Activated CD8-positive, alpha-beta T cell treated with anti-CD3 and anti-CD28 coated beads, Interleukin-2, amount 10 ng/mL, durations not matched to agents 7 days and 5 days (primary cell): ENCODE measurements at regions not wholly inside any gene's neighbourhood (a gene's known extent, or its start where the extent isn't known, plus 50 kb on each side); places are given as distances from the start of the nearest gene placed in this dataset.

Source experiments
- ATAC-seq: fragments of 150-1000 bp; cut with Tn5 transposase; one replicate; pipeline ENCODE4 v1.10.0; 2021; ENCODE audit warnings: moderate library complexity
- CTCF ChIA-PET: fragments of 350-600 bp; sonication (Branson Sonifier 250); formaldehyde crosslinking; loops from one replicate; lab custom pipeline; 2021; ENCODE audit warnings: antibody characterized with exemption; lab: Charles Lee
- POLR2A ChIA-PET: fragments of 350-600 bp; sonication (Branson Sonifier 250); formaldehyde crosslinking; loops from one replicate; lab custom pipeline; 2021; ENCODE audit warnings: antibody characterized with exemption; lab: Charles Lee
- DNase-seq: peaks from one replicate; pipeline ENCODE4 v3.0.0-alpha.2; 2020
- H3K27ac Mint-ChIP-seq: one replicate; pipeline ENCODE4 v1.8.0; 2021; ENCODE audit warnings: mild to moderate bottlenecking, mixed read lengths
- H3K27me3 Mint-ChIP-seq: one replicate; pipeline ENCODE4 v1.8.0; 2021; ENCODE audit warnings: low read depth, mixed read lengths
- H3K36me3 Mint-ChIP-seq: one replicate; pipeline ENCODE4 v1.8.0; 2021; ENCODE audit warnings: low read depth, mixed read lengths
- H3K4me1 Mint-ChIP-seq: one replicate; pipeline ENCODE4 v1.8.0; 2021; ENCODE audit warnings: low read depth, mixed read lengths
- H3K4me3 Mint-ChIP-seq: one replicate; pipeline ENCODE4 v1.8.0; 2021; ENCODE audit warnings: mild to moderate bottlenecking, mixed read lengths
- H3K9me3 Mint-ChIP-seq: one replicate; pipeline ENCODE4 v1.8.0; 2022; ENCODE audit warnings: mixed read lengths; ENCODE audit not compliant: insufficient read depth

- no peak overlapping the region for H3K27ac Mint-ChIP-seq
- no peaks in the 10 kb centered on the region for H3K4me1 Mint-ChIP-seq
- H3K27me3 Mint-ChIP-seq, result no peaks in the 10 kb centered on the region
- ChIA-PET POLR2A (no interaction called here), CTCF (no interaction called here)
- H3K4me3 Mint-ChIP-seq, result no peak overlapping the region
- ATAC-seq (no peak), DNase-seq (no peak)
- no peaks in the 10 kb centered on the region for H3K36me3 Mint-ChIP-seq
- H3K9me3 Mint-ChIP-seq, result peaks cover 7% of the 10 kb centered on the region
Measured at GRCh38 chr4:160887668-160888067, 1276.1 kb downstream of the FSTL5 start.

DNA sequence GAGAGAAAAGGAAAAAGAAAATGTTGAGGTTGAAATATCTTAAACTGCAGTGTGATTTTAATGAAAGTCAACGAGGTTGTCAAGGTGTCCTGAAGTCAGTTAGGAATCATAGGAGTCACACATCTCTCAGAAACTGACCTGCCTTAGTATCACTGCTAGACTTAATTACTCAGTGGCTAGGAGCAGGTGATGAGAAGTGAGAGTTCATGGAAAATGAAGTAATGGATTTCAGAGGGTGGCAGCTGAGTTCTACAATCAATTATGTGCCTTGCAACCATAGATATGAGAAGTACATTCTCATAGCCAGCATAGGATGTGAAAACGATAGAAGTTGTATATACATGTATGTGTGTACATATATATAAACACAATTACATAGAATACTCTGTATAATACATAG, 1269.7 kb downstream of the FSTL5 start:
- Mint-ChIP-seq H3K9me3 (peaks cover 22% of the 10 kb centered on the region), H3K27me3 (no peaks in the 10 kb centered on the region), H3K4me1 (no peaks in the 10 kb centered on the region), H3K4me3 (no peak overlapping the region), H3K36me3 (no peaks in the 10 kb centered on the region), H3K27ac (no peak overlapping the region)
- ChIA-PET POLR2A (no interaction called here), CTCF (no interaction called here)
- no peak for ATAC-seq
- DNase-seq, result no peak

DNA sequence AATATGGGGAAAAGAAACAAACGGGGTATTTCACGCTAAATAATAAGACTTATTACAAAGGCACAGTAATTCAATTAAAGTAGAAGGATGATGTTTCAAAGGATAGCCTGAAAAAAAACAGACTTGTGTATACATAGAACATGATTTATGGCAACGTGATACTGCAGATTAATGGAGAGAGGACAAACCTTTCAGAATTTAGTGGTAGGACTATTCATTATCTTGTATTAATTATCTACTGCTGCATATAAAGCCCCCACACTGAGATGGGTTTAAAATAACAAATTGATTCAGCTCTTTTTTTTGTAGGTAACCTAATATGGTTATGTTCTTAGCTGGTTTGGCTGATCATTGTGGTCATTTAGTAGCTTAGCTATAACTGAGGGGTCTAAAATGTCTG, 1269.0 kb downstream of the FSTL5 start:
- no peaks in the 10 kb centered on the region for H3K36me3 Mint-ChIP-seq
- POLR2A ChIA-PET, result no interaction called here
- no peaks in the 10 kb centered on the region for H3K27me3 Mint-ChIP-seq
- DNase-seq (no peak), ATAC-seq (no peak)
- H3K27ac Mint-ChIP-seq, result no peak overlapping the region
- no peaks in the 10 kb centered on the region for H3K4me1 Mint-ChIP-seq
- no peak overlapping the region for H3K4me3 Mint-ChIP-seq
- CTCF ChIA-PET, result no interaction called here
- peaks cover 23% of the 10 kb centered on the region for H3K9me3 Mint-ChIP-seq

DNA sequence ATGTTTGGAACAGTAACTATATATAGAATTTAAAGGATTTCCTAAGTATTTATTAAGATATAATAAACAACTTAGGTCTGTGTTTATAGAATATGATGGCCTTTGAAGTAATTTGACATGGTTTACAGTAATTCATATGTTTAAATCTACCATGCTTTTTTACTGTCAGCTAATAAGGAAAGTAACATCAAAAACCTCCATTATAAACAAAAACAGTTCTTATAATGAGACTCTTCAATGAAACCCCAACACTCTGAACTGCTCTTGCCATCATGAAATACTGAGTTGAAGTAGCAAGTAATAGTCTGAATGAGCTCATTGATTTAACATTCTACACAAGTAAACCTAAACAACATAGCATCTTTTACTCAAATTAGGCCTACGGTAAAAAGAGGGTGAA, 1236.5 kb downstream of the FSTL5 start:
- CTCF ChIA-PET, result no interaction called here
- H3K27ac Mint-ChIP-seq, result no peak overlapping the region
- POLR2A ChIA-PET, result no interaction called here
- no peak overlapping the region for H3K4me3 Mint-ChIP-seq
- ATAC-seq, result no peak
- no peaks in the 10 kb centered on the region for H3K9me3 Mint-ChIP-seq
- no peaks in the 10 kb centered on the region for H3K27me3 Mint-ChIP-seq
- H3K4me1 Mint-ChIP-seq, result no peaks in the 10 kb centered on the region
- no peak for DNase-seq
- H3K36me3 Mint-ChIP-seq, result no peaks in the 10 kb centered on the region

DNA sequence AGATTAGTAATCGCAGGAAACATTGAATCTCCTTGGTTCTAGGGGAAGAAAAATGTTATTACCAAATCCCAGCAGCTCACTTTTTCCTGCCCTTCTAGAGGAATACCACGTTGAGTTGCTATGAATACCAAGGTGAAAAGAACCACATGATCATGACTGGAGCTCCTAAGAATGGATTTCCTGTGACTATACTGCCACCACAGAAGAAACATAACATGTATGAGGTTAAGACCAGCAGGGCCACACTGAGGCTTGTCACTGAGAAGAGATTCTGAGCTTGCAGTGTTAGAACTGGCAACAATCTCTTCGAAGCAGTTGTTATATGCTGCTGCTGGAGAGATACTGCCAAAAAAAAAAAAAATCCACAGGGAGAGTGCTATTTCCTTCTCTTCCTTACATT, 1235.3 kb downstream of the FSTL5 start:
- ChIA-PET CTCF (no interaction called here), POLR2A (no interaction called here)
- Mint-ChIP-seq H3K27ac (no peak overlapping the region), H3K36me3 (no peaks in the 10 kb centered on the region), H3K9me3 (no peaks in the 10 kb centered on the region), H3K4me3 (no peak overlapping the region), H3K27me3 (no peaks in the 10 kb centered on the region), H3K4me1 (no peaks in the 10 kb centered on the region)
- ATAC-seq (no peak), DNase-seq (no peak)

GRCh38 chr4:160947653-160948052, 1216.1 kb downstream of the FSTL5 start:
- no peak for DNase-seq
- Mint-ChIP-seq H3K4me1 (no peaks in the 10 kb centered on the region), H3K4me3 (no peak overlapping the region), H3K9me3 (peaks cover 11% of the 10 kb centered on the region), H3K27me3 (no peaks in the 10 kb centered on the region), H3K27ac (no peak overlapping the region), H3K36me3 (no peaks in the 10 kb centered on the region)
- CTCF ChIA-PET, result no interaction called here
- POLR2A ChIA-PET, result no interaction called here
- no peak for ATAC-seq

DNA sequence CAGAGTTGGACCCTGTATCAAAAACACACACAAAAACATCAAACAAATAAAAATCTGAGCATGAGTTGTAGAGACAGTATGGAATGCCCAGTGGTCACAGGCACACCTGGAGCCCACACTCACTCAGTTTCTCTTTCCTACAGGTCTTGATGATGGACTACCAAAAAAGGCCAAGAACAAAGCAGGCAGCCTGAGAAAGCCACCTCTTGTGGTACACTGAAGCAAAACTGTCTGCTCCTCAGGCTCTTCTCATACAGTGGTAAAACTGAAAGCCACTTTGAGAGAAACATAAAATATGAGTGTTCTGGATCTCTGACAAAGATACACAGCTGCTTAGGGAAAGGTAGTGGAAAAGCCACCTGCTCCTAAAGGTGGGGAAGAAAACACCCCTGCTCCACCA, 1206.9 kb downstream of the FSTL5 start:
- ATAC-seq (no peak), DNase-seq (no peak)
- ChIA-PET POLR2A (no interaction called here), CTCF (no interaction called here)
- Mint-ChIP-seq H3K9me3 (peaks cover 3% of the 10 kb centered on the region), H3K27ac (no peak overlapping the region), H3K36me3 (no peaks in the 10 kb centered on the region), H3K4me3 (no peak overlapping the region), H3K4me1 (no peaks in the 10 kb centered on the region), H3K27me3 (no peaks in the 10 kb centered on the region)

- no peak for DNase-seq
- Mint-ChIP-seq H3K27ac (no peak overlapping the region), H3K27me3 (no peaks in the 10 kb centered on the region), H3K4me3 (no peak overlapping the region), H3K4me1 (no peaks in the 10 kb centered on the region), H3K9me3 (peaks cover 16% of the 10 kb centered on the region), H3K36me3 (no peaks in the 10 kb centered on the region)
- ChIA-PET POLR2A (no interaction called here), CTCF (no interaction called here)
- ATAC-seq, result no peak
Measured at GRCh38 chr4:160969925-160970324, 1193.9 kb downstream of the FSTL5 start.

GRCh38 chr4:160980091-160980490, 1183.7 kb downstream of the FSTL5 start:
- Mint-ChIP-seq H3K4me1 (no peaks in the 10 kb centered on the region), H3K27me3 (no peaks in the 10 kb centered on the region), H3K4me3 (no peak overlapping the region), H3K9me3 (peaks cover 10% of the 10 kb centered on the region), H3K36me3 (no peaks in the 10 kb centered on the region), H3K27ac (no peak overlapping the region)
- ATAC-seq, result no peak
- CTCF ChIA-PET, result no interaction called here
- POLR2A ChIA-PET, result no interaction called here
- no peak for DNase-seq

DNA sequence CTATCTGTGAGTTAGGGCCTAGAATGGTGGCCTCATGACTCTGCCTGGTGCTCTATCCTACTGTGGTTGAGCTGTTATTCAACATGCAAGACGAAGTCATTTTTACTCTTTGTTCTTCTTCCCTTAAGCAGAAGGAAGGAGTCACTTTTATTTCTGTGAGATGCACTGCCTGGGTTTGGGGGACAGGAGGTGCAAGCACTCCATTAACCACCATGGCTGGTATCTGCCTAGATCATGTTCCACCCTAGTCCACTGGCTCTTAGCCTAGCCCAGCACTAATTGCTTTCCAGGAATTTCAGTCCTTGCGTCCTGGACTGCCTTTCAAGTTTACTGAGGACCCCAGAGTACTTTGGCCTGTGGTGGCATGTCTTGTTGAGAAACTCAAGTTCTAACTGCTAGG, 1182.7 kb downstream of the FSTL5 start:
- no peaks in the 10 kb centered on the region for H3K4me1 Mint-ChIP-seq
- peaks cover 10% of the 10 kb centered on the region for H3K9me3 Mint-ChIP-seq
- H3K4me3 Mint-ChIP-seq, result no peak overlapping the region
- H3K27me3 Mint-ChIP-seq, result no peaks in the 10 kb centered on the region
- ATAC-seq (no peak), DNase-seq (no peak)
- no peak overlapping the region for H3K27ac Mint-ChIP-seq
- ChIA-PET POLR2A (no interaction called here), CTCF (no interaction called here)
- no peaks in the 10 kb centered on the region for H3K36me3 Mint-ChIP-seq

DNA sequence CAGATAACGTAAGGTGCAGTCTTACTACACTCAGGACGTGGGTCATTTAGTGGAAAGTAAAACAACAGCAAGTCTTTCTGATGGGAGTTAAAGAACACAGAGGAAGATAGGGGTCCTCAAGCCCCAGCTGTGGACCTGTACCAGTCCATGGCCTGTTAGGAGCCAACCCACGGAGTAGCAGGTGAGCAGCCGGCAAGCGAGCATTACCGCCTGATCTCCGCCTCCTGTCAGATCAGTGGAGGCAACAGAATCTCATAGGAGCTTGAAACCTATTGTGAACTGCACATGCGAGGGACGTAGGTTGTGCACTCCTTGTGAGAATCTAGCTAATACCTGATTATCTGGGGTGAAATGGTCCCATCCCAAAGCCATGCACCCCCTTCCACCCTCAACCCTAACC, 1180.8 kb downstream of the FSTL5 start:
- no peaks in the 10 kb centered on the region for H3K4me1 Mint-ChIP-seq
- POLR2A ChIA-PET, result no interaction called here
- no peaks in the 10 kb centered on the region for H3K27me3 Mint-ChIP-seq
- no peak overlapping the region for H3K4me3 Mint-ChIP-seq
- peaks cover 10% of the 10 kb centered on the region for H3K9me3 Mint-ChIP-seq
- ATAC-seq (no peak), DNase-seq (no peak)
- H3K27ac Mint-ChIP-seq, result no peak overlapping the region
- no peaks in the 10 kb centered on the region for H3K36me3 Mint-ChIP-seq
- CTCF ChIA-PET, result no interaction called here

DNA sequence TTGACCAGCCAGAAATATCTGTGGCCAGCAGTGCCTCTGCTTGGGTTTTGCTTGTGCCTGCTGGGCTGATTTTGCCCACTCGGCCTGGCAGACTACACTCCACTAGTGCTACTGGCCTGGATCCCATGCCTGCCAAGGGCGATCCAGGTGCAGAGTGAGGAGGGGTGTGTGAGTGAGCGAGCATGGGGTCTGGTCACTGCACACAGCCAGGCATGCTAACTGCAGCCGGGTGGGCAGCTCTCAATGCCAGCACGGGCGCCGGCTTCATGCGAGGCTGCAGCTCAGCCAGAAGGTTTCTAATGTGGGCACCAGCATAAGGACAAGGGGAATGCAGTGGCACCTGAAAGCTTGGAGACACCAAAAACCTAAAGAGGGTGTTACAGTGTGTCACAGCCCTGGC, 1161.4 kb downstream of the FSTL5 start:
- ATAC-seq (no peak), DNase-seq (no peak)
- peaks cover 15% of the 10 kb centered on the region for H3K9me3 Mint-ChIP-seq
- CTCF ChIA-PET, result no interaction called here
- no peaks in the 10 kb centered on the region for H3K27me3 Mint-ChIP-seq
- H3K4me1 Mint-ChIP-seq, result no peaks in the 10 kb centered on the region
- H3K4me3 Mint-ChIP-seq, result no peak overlapping the region
- no peak overlapping the region for H3K27ac Mint-ChIP-seq
- POLR2A ChIA-PET, result no interaction called here
- H3K36me3 Mint-ChIP-seq, result no peaks in the 10 kb centered on the region

DNA sequence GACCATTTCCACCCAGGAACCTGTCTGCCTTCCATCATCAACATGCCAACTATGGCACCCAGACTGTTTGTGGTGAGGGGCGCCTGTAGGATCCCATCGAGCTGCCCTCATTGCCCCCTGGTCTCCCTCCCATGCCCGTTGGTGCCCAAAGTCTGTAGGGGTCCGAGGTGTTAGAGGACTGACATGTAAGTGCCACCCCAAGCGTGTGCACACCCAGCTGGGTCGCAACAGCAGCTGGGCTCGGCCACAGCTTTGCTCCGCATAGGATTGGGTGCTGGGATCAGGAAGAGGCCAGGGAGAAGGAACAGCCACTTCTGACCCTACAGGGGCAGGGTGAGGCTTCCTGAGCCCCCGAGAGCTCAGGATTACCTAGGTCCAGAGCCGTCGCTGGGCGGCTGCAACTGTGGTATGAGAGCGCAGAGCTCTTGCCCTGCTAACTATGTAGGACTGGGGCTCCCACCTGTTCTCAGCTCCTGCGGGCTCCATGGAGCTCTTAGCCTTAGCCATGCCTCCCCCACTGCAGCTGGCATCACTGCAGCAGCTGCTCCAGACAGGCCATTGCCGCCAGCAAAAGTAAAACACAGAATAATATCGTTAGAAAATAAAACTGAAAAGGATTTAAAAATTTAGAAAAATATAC, 1160.3 kb downstream of the FSTL5 start:
- POLR2A ChIA-PET, result no interaction called here
- Mint-ChIP-seq H3K36me3 (no peaks in the 10 kb centered on the region), H3K27me3 (no peaks in the 10 kb centered on the region), H3K4me3 (no peak overlapping the region), H3K9me3 (peaks cover 19% of the 10 kb centered on the region), H3K4me1 (no peaks in the 10 kb centered on the region), H3K27ac (no peak overlapping the region)
- DNase-seq, result no peak
- CTCF ChIA-PET, result no interaction called here
- ATAC-seq, result no peak
